SH-SY5Y (cell line): ENCODE measurements at regions not wholly inside any gene's neighbourhood (a gene's known extent, or its start where the extent isn't known, plus 50 kb on each side); places are given as distances from the start of the nearest gene placed in this dataset.

Experiments
- GATA2 ChIP-seq: IDR thresholded peaks from 2 replicates; pipeline ENCODE4 v1.6.1; 2011; ENCODE audit warnings: mild to moderate bottlenecking, low read depth, low read length
- GATA3 ChIP-seq: IDR thresholded peaks from 2 replicates; pipeline ENCODE4 v1.6.1; 2011; ENCODE audit warnings: low read depth, mild to moderate bottlenecking, low read length, moderate library complexity

- TF ChIP-seq GATA3 (no peak), GATA2 (no peak)
Observed at GRCh38 chr9:87381050-87381711, 116.5 kb upstream of the DAPK1 start.

GRCh38 chr9:87381746-87382145, 115.9 kb upstream of the DAPK1 start:
- TF ChIP-seq GATA3 (no peak), GATA2 (no peak)

- TF ChIP-seq GATA2 (no peak), GATA3 (no peak)
Observed at GRCh38 chr9:87382900-87383299, 114.8 kb upstream of the DAPK1 start.

- TF ChIP-seq GATA3 (no peak), GATA2 (no peak)
Observed at GRCh38 chr9:87383344-87384150, 114.1 kb upstream of the DAPK1 start.

- TF ChIP-seq GATA3: no peak
Observed at GRCh38 chr9:87386490-87387025, 111.1 kb upstream of the DAPK1 start.

GRCh38 chr9:87387351-87388011, 110.2 kb upstream of the DAPK1 start:
- TF ChIP-seq GATA2 (no peak), GATA3 (no peak)

GRCh38 chr9:87389936-87390335, 107.7 kb upstream of the DAPK1 start:
- TF ChIP-seq GATA2 (no peak), GATA3 (no peak)

- TF ChIP-seq GATA3 (no peak), GATA2 (no peak)
Observed at GRCh38 chr9:87390361-87390760, 107.3 kb upstream of the DAPK1 start.

GRCh38 chr9:87392086-87392485, 105.6 kb upstream of the DAPK1 start:
- TF ChIP-seq GATA3 (no peak), GATA2 (no peak)

- no peak for TF ChIP-seq GATA2
Observed at GRCh38 chr9:87393706-87394230, 103.9 kb upstream of the DAPK1 start.

- TF ChIP-seq GATA2: no peak
- no peak for TF ChIP-seq GATA3
Observed at GRCh38 chr9:87395804-87396479, 101.7 kb upstream of the DAPK1 start.

- TF ChIP-seq GATA2 (no peak), GATA3 (no peak)
Observed at GRCh38 chr9:87401681-87402080, 96.0 kb upstream of the DAPK1 start.

GRCh38 chr9:87402537-87402936, 95.1 kb upstream of the DAPK1 start:
- TF ChIP-seq GATA3 (no peak), GATA2 (no peak)
